ENCODE measurements at regions not wholly inside any gene's neighbourhood (a gene's known extent, or its start where the extent isn't known, plus 50 kb on each side); places are given as distances from the start of the nearest gene placed in this dataset.

DNA sequence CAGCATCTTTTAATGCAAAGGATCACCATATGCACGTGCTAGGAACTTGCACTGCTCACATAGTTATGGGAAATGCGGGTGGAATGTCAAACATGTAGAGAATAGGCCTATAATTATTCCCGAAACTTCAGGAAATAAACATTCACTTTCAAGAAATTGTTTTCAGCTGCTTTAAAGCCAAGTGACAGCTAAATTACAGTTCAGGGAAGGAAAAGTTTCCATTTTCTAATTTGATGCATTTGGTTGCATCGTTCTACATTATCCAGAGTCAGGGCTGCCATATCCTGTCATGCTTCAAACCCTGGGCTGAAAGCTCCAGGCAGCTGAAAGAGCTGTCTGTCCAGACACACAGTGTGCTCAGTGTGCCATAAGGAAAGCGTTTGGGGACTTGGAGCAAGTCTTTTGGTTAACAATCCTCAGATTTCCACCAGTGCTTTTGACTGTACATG lies 518.1 kb downstream of the CSNK1G3 start:
- H3K9ac ChIP-seq (replicated peaks; ENCODE audit: extremely low read depth, insufficient read depth, low read length), result no peak overlapping the region
- dilution Hi-C loops (cut with MboI; ENCODE audit: extremely low pct_ligation_motif_present, low sequenced_read_pairs), result no loop called here
- no peaks in the 10 kb centered on the region for H3K36me3 ChIP-seq (ENCODE audit: control insufficient read depth in 2 of 2, extremely low read depth in 1 of 2, insufficient read depth in 2 of 2, low read length in 2 of 2)
- H3K9me3 ChIP-seq (replicated peaks; ENCODE audit: control insufficient read depth, insufficient read depth, low read length), result no peaks in the 10 kb centered on the region
- POLR2A ChIA-PET, result no interaction called here
- no peaks in the 10 kb centered on the region for H3K79me2 ChIP-seq (ENCODE audit: control insufficient read depth, insufficient read depth, low read length)
- intact Hi-C loops (cut with micrococcal nuclease), result no loop called here
- FAIRE-seq (no peak), DNase-seq (ENCODE audit: low read depth, low spot score) (no peak)
- no peaks in the 10 kb centered on the region for H3K4me1 ChIP-seq (ENCODE audit: control insufficient read depth, extremely low read depth, insufficient read depth, low read length)
- H3K4me2 ChIP-seq (ENCODE audit: insufficient read depth, low read length), result no peak overlapping the region
- H3K27ac ChIP-seq (ENCODE audit: insufficient read depth, low read depth, low read length), result no peak overlapping the region
- no peaks in the 10 kb centered on the region for H3K27me3 ChIP-seq (ENCODE audit: control insufficient read depth in 2 of 2, insufficient read depth in 2 of 2, low read length in 2 of 2)
- CTCF ChIA-PET, result interaction anchor here (1.2 kb wide), 2 partner anchors 8 to 15 kb away, joined by 3 read pairs; no protein-coding TSS in a partner anchor
- no peaks in the 10 kb centered on the region for H4K20me1 ChIP-seq (replicated peaks; ENCODE audit: control insufficient read depth, extremely low read depth, insufficient read depth, low read length)
- no peak overlapping the region for H3K4me3 ChIP-seq (replicated peaks in 1 of 3; ENCODE audit: insufficient read depth in 1 of 3, low read depth in 1 of 3, low read length in 3 of 3)
- TF ChIP-seq, protein P1, sequence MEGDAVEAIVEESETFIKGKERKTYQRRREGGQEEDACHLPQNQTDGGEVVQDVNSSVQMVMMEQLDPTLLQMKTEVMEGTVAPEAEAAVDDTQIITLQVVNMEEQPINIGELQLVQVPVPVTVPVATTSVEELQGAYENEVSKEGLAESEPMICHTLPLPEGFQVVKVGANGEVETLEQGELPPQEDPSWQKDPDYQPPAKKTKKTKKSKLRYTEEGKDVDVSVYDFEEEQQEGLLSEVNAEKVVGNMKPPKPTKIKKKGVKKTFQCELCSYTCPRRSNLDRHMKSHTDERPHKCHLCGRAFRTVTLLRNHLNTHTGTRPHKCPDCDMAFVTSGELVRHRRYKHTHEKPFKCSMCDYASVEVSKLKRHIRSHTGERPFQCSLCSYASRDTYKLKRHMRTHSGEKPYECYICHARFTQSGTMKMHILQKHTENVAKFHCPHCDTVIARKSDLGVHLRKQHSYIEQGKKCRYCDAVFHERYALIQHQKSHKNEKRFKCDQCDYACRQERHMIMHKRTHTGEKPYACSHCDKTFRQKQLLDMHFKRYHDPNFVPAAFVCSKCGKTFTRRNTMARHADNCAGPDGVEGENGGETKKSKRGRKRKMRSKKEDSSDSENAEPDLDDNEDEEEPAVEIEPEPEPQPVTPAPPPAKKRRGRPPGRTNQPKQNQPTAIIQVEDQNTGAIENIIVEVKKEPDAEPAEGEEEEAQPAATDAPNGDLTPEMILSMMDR (IDR thresholded peaks at IDR 0.05; ENCODE audit: extremely low read depth in 1 of 2, insufficient read depth in 1 of 2, low read depth in 1 of 2, low read length in 2 of 2), result no peak
- TF ChIP-seq GATA2 (IDR thresholded peaks at IDR 0.05; ENCODE audit: insufficient read depth, insufficient read length, low read depth, low read length) (no peak), POLR2A (IDR thresholded peaks at IDR 0.05; ENCODE audit: low read depth, low read length) (no peak), JUN (IDR thresholded peaks at IDR 0.05; ENCODE audit: borderline replicate concordance, insufficient read depth, insufficient read length, low read depth) (no peak), FOS (IDR thresholded peaks at IDR 0.05; ENCODE audit: borderline replicate concordance, insufficient read depth, low read length) (no peak), MYC (IDR thresholded peaks at IDR 0.05; ENCODE audit: low read depth, low read length) (no peak), POLR2AphosphoS5 (IDR thresholded peaks at IDR 0.05; ENCODE audit: insufficient read depth, low read depth, low read length) (no peak), EZH2 (IDR thresholded peaks at IDR 0.05; ENCODE audit: borderline replicate concordance, low read depth, low read length, severe bottlenecking) (no peak)
- TF ChIP-seq, protein P2, sequence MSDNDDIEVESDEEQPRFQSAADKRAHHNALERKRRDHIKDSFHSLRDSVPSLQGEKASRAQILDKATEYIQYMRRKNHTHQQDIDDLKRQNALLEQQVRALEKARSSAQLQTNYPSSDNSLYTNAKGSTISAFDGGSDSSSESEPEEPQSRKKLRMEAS (IDR thresholded peaks at IDR 0.05; ENCODE audit: insufficient read depth, insufficient read length), result no peak
- no peaks in the 10 kb centered on the region for H3K9me1 ChIP-seq (replicated peaks; ENCODE audit: control insufficient read depth, extremely low read depth, insufficient read depth, low read length)
- BruUV-seq (replicated peaks), result no TSS peak
- no peak overlapping the region for H2AFZ ChIP-seq (ENCODE audit: low read depth, low read length)

All from endothelial cell of umbilical vein (primary cell).